ENCODE measurements at regions not wholly inside any gene's neighbourhood (a gene's known extent, or its start where the extent isn't known, plus 50 kb on each side); places are given as distances from the start of the nearest gene placed in this dataset.
A peak's percentile ranks its signal among the peaks of the same experiment; 100 is the strongest.
"Not testable (repeated sequence)": the region's sequence is repeated elsewhere in the genome, so short reads cannot be mapped to it uniquely, and the experiment has no call there.

DNA sequence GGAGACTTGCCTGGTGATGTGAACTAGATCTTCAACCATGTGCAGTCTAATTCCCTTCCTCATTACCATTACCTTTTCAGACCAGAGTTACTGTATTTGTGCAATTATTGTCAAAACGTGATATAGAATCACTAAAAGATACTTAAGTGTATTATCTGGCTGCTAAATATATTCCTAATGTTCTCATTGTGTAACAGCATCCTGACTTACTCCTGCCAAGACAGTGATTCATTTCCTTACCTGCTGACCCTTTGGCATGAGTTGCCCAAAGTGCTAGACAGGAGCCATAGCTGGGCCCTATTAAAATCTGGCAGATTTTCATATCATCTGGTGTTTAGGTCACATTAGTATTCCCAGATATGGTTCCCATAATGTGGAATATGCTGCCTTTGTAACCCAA, 598.3 kb upstream of the CAMK1G start:
- no peak overlapping the region for H3K4me3 Mint-ChIP-seq (ENCODE audit: unreplicated experiment)
- no peaks in the 10 kb centered on the region for H3K4me1 Mint-ChIP-seq (ENCODE audit: low read depth, unreplicated experiment)
- no peak for DNase-seq
- TF ChIP-seq, protein P1, sequence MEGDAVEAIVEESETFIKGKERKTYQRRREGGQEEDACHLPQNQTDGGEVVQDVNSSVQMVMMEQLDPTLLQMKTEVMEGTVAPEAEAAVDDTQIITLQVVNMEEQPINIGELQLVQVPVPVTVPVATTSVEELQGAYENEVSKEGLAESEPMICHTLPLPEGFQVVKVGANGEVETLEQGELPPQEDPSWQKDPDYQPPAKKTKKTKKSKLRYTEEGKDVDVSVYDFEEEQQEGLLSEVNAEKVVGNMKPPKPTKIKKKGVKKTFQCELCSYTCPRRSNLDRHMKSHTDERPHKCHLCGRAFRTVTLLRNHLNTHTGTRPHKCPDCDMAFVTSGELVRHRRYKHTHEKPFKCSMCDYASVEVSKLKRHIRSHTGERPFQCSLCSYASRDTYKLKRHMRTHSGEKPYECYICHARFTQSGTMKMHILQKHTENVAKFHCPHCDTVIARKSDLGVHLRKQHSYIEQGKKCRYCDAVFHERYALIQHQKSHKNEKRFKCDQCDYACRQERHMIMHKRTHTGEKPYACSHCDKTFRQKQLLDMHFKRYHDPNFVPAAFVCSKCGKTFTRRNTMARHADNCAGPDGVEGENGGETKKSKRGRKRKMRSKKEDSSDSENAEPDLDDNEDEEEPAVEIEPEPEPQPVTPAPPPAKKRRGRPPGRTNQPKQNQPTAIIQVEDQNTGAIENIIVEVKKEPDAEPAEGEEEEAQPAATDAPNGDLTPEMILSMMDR (IDR thresholded peaks at IDR 0.05; ENCODE audit: partially characterized antibody, unreplicated experiment): no peak
- H3K27ac Mint-ChIP-seq (ENCODE audit: unreplicated experiment): no peak overlapping the region
- H3K27me3 Mint-ChIP-seq (ENCODE audit: unreplicated experiment): no peaks in the 10 kb centered on the region
- H3K36me3 Mint-ChIP-seq (ENCODE audit: unreplicated experiment): no peaks in the 10 kb centered on the region
- H3K9me3 Mint-ChIP-seq (ENCODE audit: unreplicated experiment): no peaks in the 10 kb centered on the region

DNA sequence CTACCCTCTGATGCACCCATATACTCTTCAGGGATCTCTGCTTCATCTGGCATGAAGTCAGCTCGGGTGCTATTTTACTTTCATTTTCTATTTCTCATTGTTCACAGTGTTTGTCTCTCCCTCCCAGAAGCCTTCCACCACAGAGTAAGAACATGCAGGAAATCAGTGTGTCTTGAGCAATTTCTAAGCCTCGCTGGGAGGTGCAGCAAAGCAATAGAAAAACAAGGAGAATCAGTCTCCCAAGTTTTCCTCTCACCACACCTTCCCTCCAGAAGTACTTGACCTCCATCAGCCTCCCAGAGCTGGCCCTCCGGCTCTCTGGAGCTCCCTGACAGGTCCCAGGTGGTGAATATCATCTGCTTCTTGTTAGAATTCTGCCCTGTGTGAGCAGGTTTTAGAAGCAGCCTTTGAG, 594.7 kb upstream of the CAMK1G start:
- H3K36me3 Mint-ChIP-seq (ENCODE audit: unreplicated experiment): peaks cover 10% of the 10 kb centered on the region
- H3K27me3 Mint-ChIP-seq (ENCODE audit: unreplicated experiment): no peaks in the 10 kb centered on the region
- DNase-seq: no peak
- TF ChIP-seq, protein P1 (IDR thresholded peaks at IDR 0.05; ENCODE audit: partially characterized antibody, unreplicated experiment): no peak
- peaks cover 2% of the 10 kb centered on the region for H3K9me3 Mint-ChIP-seq (ENCODE audit: unreplicated experiment)
- no peaks in the 10 kb centered on the region for H3K4me1 Mint-ChIP-seq (ENCODE audit: low read depth, unreplicated experiment)
- H3K27ac Mint-ChIP-seq (ENCODE audit: unreplicated experiment): no peak overlapping the region
- no peak overlapping the region for H3K4me3 Mint-ChIP-seq (ENCODE audit: unreplicated experiment)

DNA sequence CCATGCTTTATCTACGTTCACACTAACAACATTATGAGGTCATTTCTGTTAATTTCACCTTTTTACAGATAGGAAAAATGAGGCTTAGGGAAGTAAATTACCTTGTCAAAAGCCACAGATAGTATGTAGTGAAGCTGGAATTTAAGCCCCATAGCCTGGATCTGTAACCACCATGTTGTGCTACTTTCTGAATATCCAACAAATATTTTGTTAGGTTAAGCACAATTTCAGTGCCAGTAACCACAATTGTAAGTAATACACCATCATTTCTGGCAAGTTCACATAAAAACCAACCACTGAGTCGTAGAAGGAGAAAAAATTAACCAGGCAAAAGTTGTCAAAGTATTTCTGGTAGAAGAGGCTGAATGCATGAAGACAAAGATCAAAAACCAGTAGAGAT, 593.1 kb upstream of the CAMK1G start:
- TF ChIP-seq, protein P1 (IDR thresholded peaks at IDR 0.05; ENCODE audit: partially characterized antibody, unreplicated experiment): no peak
- Mint-ChIP-seq H3K4me3 (ENCODE audit: unreplicated experiment) (no peak overlapping the region), H3K36me3 (ENCODE audit: unreplicated experiment) (peaks cover 10% of the 10 kb centered on the region), H3K27me3 (ENCODE audit: unreplicated experiment) (no peaks in the 10 kb centered on the region), H3K27ac (ENCODE audit: unreplicated experiment) (no peak overlapping the region), H3K4me1 (ENCODE audit: low read depth, unreplicated experiment) (no peaks in the 10 kb centered on the region), H3K9me3 (ENCODE audit: unreplicated experiment) (peaks cover 5% of the 10 kb centered on the region)
- DNase-seq: no peak

DNA sequence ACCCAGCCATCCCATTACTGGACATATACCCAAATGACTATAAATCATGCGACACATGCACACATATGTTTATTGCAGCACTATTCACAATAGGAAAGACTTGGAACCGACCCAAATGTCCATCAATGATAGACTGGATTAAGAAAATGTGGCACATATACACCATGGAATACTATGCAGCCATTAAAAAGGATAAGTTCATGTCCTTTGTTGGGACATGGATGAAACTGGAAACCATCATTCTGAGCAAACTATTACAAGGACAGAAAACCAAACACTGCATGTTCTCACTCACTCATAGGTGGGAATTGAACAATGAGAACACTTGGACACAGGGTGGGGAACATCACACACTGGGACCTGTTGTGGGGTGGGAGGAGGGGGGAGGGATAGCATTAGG, 586.5 kb upstream of the CAMK1G start:
- H3K4me3 Mint-ChIP-seq (ENCODE audit: unreplicated experiment); H3K27me3 Mint-ChIP-seq (ENCODE audit: unreplicated experiment); H3K27ac Mint-ChIP-seq (ENCODE audit: unreplicated experiment); DNase-seq; H3K4me1 Mint-ChIP-seq (ENCODE audit: low read depth, unreplicated experiment); H3K36me3 Mint-ChIP-seq (ENCODE audit: unreplicated experiment); H3K9me3 Mint-ChIP-seq (ENCODE audit: unreplicated experiment): not testable (repeated sequence)

DNA sequence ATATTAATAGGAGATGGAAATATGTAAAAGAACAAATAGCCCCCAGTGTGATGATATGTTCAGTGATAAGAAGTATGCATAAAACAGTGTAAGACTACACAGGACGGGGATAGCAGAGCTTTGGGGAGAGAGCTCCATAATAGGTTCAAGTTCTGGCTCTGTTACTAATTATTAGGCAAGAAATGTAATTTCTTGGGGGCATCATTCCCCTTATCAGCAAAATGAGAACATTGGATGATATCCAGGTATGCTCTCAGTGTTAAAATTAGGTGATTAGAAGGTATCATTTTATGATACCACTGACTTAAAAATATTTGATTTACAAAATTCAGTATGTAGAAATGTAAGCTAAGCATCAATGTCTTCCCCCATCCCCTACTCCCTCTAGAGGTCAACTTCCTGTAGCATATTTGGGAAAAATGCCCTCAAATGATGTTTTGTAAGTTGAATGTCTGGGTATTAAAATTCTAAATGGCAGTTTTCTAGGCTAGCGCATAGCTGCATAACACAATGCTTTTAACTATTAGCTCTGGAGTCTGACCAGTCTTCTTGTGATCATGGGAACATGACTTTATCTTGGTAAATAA, 585.7 kb upstream of the CAMK1G start:
- peaks cover 5% of the 10 kb centered on the region for H3K9me3 Mint-ChIP-seq (ENCODE audit: unreplicated experiment)
- no peak overlapping the region for H3K4me3 Mint-ChIP-seq (ENCODE audit: unreplicated experiment)
- TF ChIP-seq, protein P1 (IDR thresholded peaks at IDR 0.05; ENCODE audit: partially characterized antibody, unreplicated experiment): peak; percentile 38
- H3K4me1 Mint-ChIP-seq (ENCODE audit: low read depth, unreplicated experiment): no peaks in the 10 kb centered on the region
- H3K36me3 Mint-ChIP-seq (ENCODE audit: unreplicated experiment): peaks cover 5% of the 10 kb centered on the region
- H3K27ac Mint-ChIP-seq (ENCODE audit: unreplicated experiment): no peak overlapping the region
- H3K27me3 Mint-ChIP-seq (ENCODE audit: unreplicated experiment): no peaks in the 10 kb centered on the region
- DNase-seq: no peak
